Breast epithelium (tissue), 4 donors: ENCODE measurements at regions not wholly inside any gene's neighbourhood (a gene's known extent, or its start where the extent isn't known, plus 50 kb on each side); places are given as distances from the start of the nearest gene placed in this dataset.

Experiments used
- DNase-seq, 2 donors: peaks; one replicate each; pipeline ENCODE4 v3.0.0-alpha.2; 2019; ENCODE audit warnings: low spot score in 2 of 2
- H3K27ac ChIP-seq, 2 donors: fragments of 200-600 bp; sonication (generic) in 1 of 2; one replicate each; pipeline ENCODE4 v1.5.1; 2016 to 2019; ENCODE audit warnings: mild to moderate bottlenecking in 1 of 2
- H3K27me3 ChIP-seq, 2 donors: fragments of 200-600 bp; sonication (generic) in 1 of 2; one replicate each; pipeline versions ENCODE4 v1.5.1 to v1.6.0; 2017 to 2019; ENCODE audit warnings: control low read depth in 1 of 2, mild to moderate bottlenecking in 1 of 2
- H3K36me3 ChIP-seq: fragments of 200-600 bp; one replicate; pipeline ENCODE4 v1.5.1; 2019
- H3K4me1 ChIP-seq, 2 donors: fragments of 200-600 bp; sonication (generic); one replicate each; pipeline ENCODE4 v1.5.1; 2016 to 2019; ENCODE audit warnings: control low read depth in 1 of 2
- H3K4me3 ChIP-seq, 3 donors: fragments of 200-600 bp; sonication (generic); 1 replicate in 2 of 3; 2 replicates in 1 of 3; pipeline ENCODE4 v1.5.1; 2016 to 2019; ENCODE audit warnings: mild to moderate bottlenecking in 3 of 3, moderate library complexity in 2 of 3
- H3K9me3 ChIP-seq, 2 donors: fragments of 200-600 bp; sonication (generic) in 1 of 2; one replicate each; pipeline ENCODE4 v1.5.1; 2016 to 2019; ENCODE audit warnings: control low read depth in 1 of 2
- CTCF ChIP-seq, 3 donors: fragments of 450-650 bp; IDR thresholded peaks; one replicate each; pipeline ENCODE4 v1.5.1; 2016 to 2017; ENCODE audit warnings: antibody characterized with exemption in 3 of 3, mild to moderate bottlenecking in 3 of 3, moderate library complexity in 3 of 3
- POLR2A ChIP-seq: fragments of 450-650 bp; IDR thresholded peaks from one replicate; pipeline ENCODE4 v1.6.1; 2016; ENCODE audit warnings: antibody characterized with exemption, mild to moderate bottlenecking, moderate library complexity
- POLR2AphosphoS5 ChIP-seq, 3 donors: sonication (generic); formaldehyde crosslinking; IDR thresholded peaks; one replicate each; pipeline ENCODE4 v1.6.1; 2017; ENCODE audit warnings: antibody characterized with exemption in 3 of 3
- intact Hi-C: fragments of 100-400 bp; cut with DNase I; formaldehyde crosslinking; loops from one replicate; pipeline ENCODE4 v1.15.1; 2023; ENCODE audit warnings: low total_unique reads

- Histone ChIP-seq H3K4me3 (no peak overlapping the region), H3K27ac (no peak overlapping the region), H3K36me3 (no peaks in the 10 kb centered on the region), H3K4me1 (no peaks in the 10 kb centered on the region), H3K9me3 (no peaks in the 10 kb centered on the region), H3K27me3 (peaks cover 0 to 9% of the 10 kb centered on the region in 2 donors)
- intact Hi-C loops, result no loop called here
- no peak for TF ChIP-seq POLR2AphosphoS5 (IDR thresholded peaks at IDR 0.05)
- TF ChIP-seq POLR2A, result no peak
- TF ChIP-seq CTCF (IDR thresholded peaks at IDR 0.05), result no peak
- no peak for DNase-seq
These were observed 51.3 kb upstream of the TGM3 start for GRCh38 chr20:2244523-2244922.

GRCh38 chr20:2244993-2245392 is 50.8 kb upstream of the TGM3 start:
- intact Hi-C loops, result no loop called here
- Histone ChIP-seq H3K36me3 (no peaks in the 10 kb centered on the region), H3K4me1 (no peaks in the 10 kb centered on the region), H3K4me3 (no peak overlapping the region), H3K9me3 (no peaks in the 10 kb centered on the region), H3K27me3 (peaks cover 0 to 9% of the 10 kb centered on the region in 2 donors), H3K27ac (no peak overlapping the region)
- TF ChIP-seq POLR2A, result no peak
- no peak for TF ChIP-seq CTCF (IDR thresholded peaks at IDR 0.05)
- no peak for TF ChIP-seq POLR2AphosphoS5 (IDR thresholded peaks at IDR 0.05)
- DNase-seq, result no peak

- TF ChIP-seq CTCF (IDR thresholded peaks at IDR 0.05), result no peak
- no peak for TF ChIP-seq POLR2AphosphoS5 (IDR thresholded peaks at IDR 0.05)
- no peak for TF ChIP-seq POLR2A
- intact Hi-C loops, result no loop called here
- no peak for DNase-seq
- Histone ChIP-seq H3K9me3 (no peaks in the 10 kb centered on the region), H3K27me3 (peaks cover 0 to 9% of the 10 kb centered on the region in 2 donors), H3K4me1 (no peaks in the 10 kb centered on the region), H3K27ac (no peak overlapping the region), H3K4me3 (no peak overlapping the region), H3K36me3 (no peaks in the 10 kb centered on the region)
These were observed 50.2 kb upstream of the TGM3 start for GRCh38 chr20:2245637-2246036.
